Small intestine (tissue), 7 donors: ENCODE measurements at regions not wholly inside any gene's neighbourhood (a gene's known extent, or its start where the extent isn't known, plus 50 kb on each side); places are given as distances from the start of the nearest gene placed in this dataset.

Source experiments
- DNase-seq, 2 donors: peaks; one replicate each; pipeline versions ENCODE4 v3.0.0 to v3.0.0-alpha.2; 2013
- FAIRE-seq: peaks from 2 replicates; lab custom pipeline; 2012; peaks lifted over from hg19 to GRCh38; lab: Jason Lieb, UNC
- H3K27ac ChIP-seq, 3 donors: one replicate each; pipeline ENCODE4 v1.5.1; 2013; ENCODE audit warnings: low read length in 2 of 3, mild to moderate bottlenecking in 2 of 3, control low read depth in 1 of 3, inconsistent platforms in 1 of 3, low read depth in 1 of 3, moderate library complexity in 1 of 3
- H3K27me3 ChIP-seq, 3 donors: one replicate each; pipeline ENCODE4 v1.6.1; 2013; ENCODE audit warnings: low read length in 3 of 3, inconsistent platforms in 1 of 3; ENCODE audit not compliant: control insufficient read depth in 3 of 3, insufficient read depth in 3 of 3
- H3K36me3 ChIP-seq, 3 donors: one replicate each; pipeline ENCODE4 v1.6.1; 2013; ENCODE audit warnings: low read length in 3 of 3, inconsistent platforms in 1 of 3, low read depth in 1 of 3, mild to moderate bottlenecking in 1 of 3, moderate library complexity in 1 of 3; ENCODE audit not compliant: control insufficient read depth in 3 of 3, insufficient read depth in 2 of 3
- H3K4me1 ChIP-seq, 3 donors: one replicate each; pipeline ENCODE4 v1.6.1; 2013; ENCODE audit warnings: low read length in 2 of 3, inconsistent platforms in 1 of 3, low read depth in 1 of 3, mild to moderate bottlenecking in 1 of 3, moderate library complexity in 1 of 3; ENCODE audit not compliant: control insufficient read depth in 3 of 3, insufficient read depth in 2 of 3
- H3K4me3 ChIP-seq, 3 donors: one replicate each; pipeline ENCODE4 v1.5.1; 2013; ENCODE audit warnings: low read length in 3 of 3, control low read depth in 1 of 3, inconsistent platforms in 1 of 3, low read depth in 1 of 3, mild to moderate bottlenecking in 1 of 3, moderate library complexity in 1 of 3
- H3K9me3 ChIP-seq, 2 donors: one replicate each; pipeline ENCODE4 v1.6.1; 2013; ENCODE audit warnings: low read depth in 1 of 2, low read length in 1 of 2; ENCODE audit not compliant: control insufficient read depth in 2 of 2, insufficient read depth in 1 of 2
- WGBS, 3 donors: extraction: QIAGEN DNeasy Blood & Tissue Kit; methylation state at CpG; one replicate each; pipeline ENCODE4 v1.1.7; 2013; 5-methylcytosine and 5-hydroxymethylcytosine counted together
- donor health status: healthy with polysubstance abuse.
- donor health status: control.
- donor health status: control.
- donor health status: Bipolar disorder and iron deficiency.
- donor health status: healthy.

- Histone ChIP-seq H3K27me3 (no peaks in the 10 kb centered on the region), H3K4me3 (no peak overlapping the region), H3K36me3 (peaks cover 0 to 3% (median 0%) of the 10 kb centered on the region in 3 donors), H3K4me1 (no peaks in the 10 kb centered on the region), H3K27ac (no peak overlapping the region), H3K9me3 (peaks cover 0 to 8% of the 10 kb centered on the region in 2 donors)
- FAIRE-seq, result no peak
- WGBS, 3 donors, result 79 to 85% (median 79%) methylated on average over 9 of the region's 9 CpGs
- DNase-seq, result no peak
These were observed 148.0 kb downstream of the CTTN start for GRCh38 chr11:70546191-70546940.

GRCh38 chr11:70547386-70547785, 149.1 kb downstream of the CTTN start:
- 72 to 89% (median 80%) methylated on average over 7 of the region's 7 CpGs for WGBS, 3 donors
- Histone ChIP-seq H3K4me3 (no peak overlapping the region), H3K36me3 (peaks cover 0 to 3% (median 0%) of the 10 kb centered on the region in 3 donors), H3K27ac (no peak overlapping the region), H3K4me1 (no peaks in the 10 kb centered on the region), H3K9me3 (no peaks in the 10 kb centered on the region), H3K27me3 (no peaks in the 10 kb centered on the region)
- no peak for FAIRE-seq
- DNase-seq, result no peak

GRCh38 chr11:70547821-70548670, 149.7 kb downstream of the CTTN start:
- Histone ChIP-seq H3K27ac (no peak overlapping the region), H3K27me3 (no peaks in the 10 kb centered on the region), H3K9me3 (no peaks in the 10 kb centered on the region), H3K4me3 (no peak overlapping the region), H3K4me1 (no peaks in the 10 kb centered on the region), H3K36me3 (peaks cover 0 to 3% (median 0%) of the 10 kb centered on the region in 3 donors)
- FAIRE-seq, result no peak
- WGBS, 3 donors, result 75 to 79% (median 76%) methylated on average over 22 of the region's 22 CpGs
- peak in 1 of 2 donors; percentile 23 for DNase-seq

GRCh38 chr11:70548976-70549375, 150.6 kb downstream of the CTTN start:
- 89 to 96% (median 91%) methylated on average over 15 of the region's 15 CpGs for WGBS, 3 donors
- no peak for FAIRE-seq
- Histone ChIP-seq H3K27ac (no peak overlapping the region), H3K36me3 (peaks cover 0 to 5% (median 0%) of the 10 kb centered on the region in 3 donors), H3K9me3 (no peaks in the 10 kb centered on the region), H3K4me3 (no peak overlapping the region), H3K4me1 (no peaks in the 10 kb centered on the region), H3K27me3 (no peaks in the 10 kb centered on the region)
- no peak for DNase-seq

- no peaks in the 10 kb centered on the region for H3K27me3 ChIP-seq
- H3K4me1 ChIP-seq, result no peaks in the 10 kb centered on the region
- FAIRE-seq (no peak), DNase-seq (no peak)
- H3K4me3 ChIP-seq, result no peak overlapping the region
- H3K9me3 ChIP-seq, result no peaks in the 10 kb centered on the region
- WGBS, 3 donors, result 84 to 91% (median 88%) methylated on average over 15 of the region's 15 CpGs
- no peak overlapping the region for H3K27ac ChIP-seq
- H3K36me3 ChIP-seq, result peaks cover 0 to 5% (median 0%) of the 10 kb centered on the region in 3 donors
These were observed 151.1 kb downstream of the CTTN start for GRCh38 chr11:70549386-70549785.

GRCh38 chr11:70549796-70550195, 151.5 kb downstream of the CTTN start:
- no peak for FAIRE-seq
- H3K36me3 ChIP-seq, result peaks cover 0 to 5% (median 0%) of the 10 kb centered on the region in 3 donors

GRCh38 chr11:70550456-70551195, 152.3 kb downstream of the CTTN start:
- WGBS, 3 donors, result 91 to 94% (median 93%) methylated on average over 22 of the region's 22 CpGs
- Histone ChIP-seq H3K27ac (no peak overlapping the region), H3K4me1 (no peaks in the 10 kb centered on the region), H3K27me3 (no peaks in the 10 kb centered on the region), H3K36me3 (peaks cover 0 to 5% (median 0%) of the 10 kb centered on the region in 3 donors), H3K9me3 (no peaks in the 10 kb centered on the region), H3K4me3 (no peak overlapping the region)
- FAIRE-seq (no peak), DNase-seq (no peak)

More at GRCh38 chr11:70549796-70550195, 151.5 kb downstream of the CTTN start:
- 91 to 98% (median 92%) methylated on average over 10 to 11 of the region's 11 CpGs for WGBS, 3 donors
- H3K27me3 ChIP-seq, result no peaks in the 10 kb centered on the region
- H3K4me1 ChIP-seq, result no peaks in the 10 kb centered on the region
- DNase-seq, result no peak
- H3K27ac ChIP-seq, result no peak overlapping the region
- no peaks in the 10 kb centered on the region for H3K9me3 ChIP-seq
- H3K4me3 ChIP-seq, result no peak overlapping the region
